NCI-H226 (cell line): ENCODE measurements at regions not wholly inside any gene's neighbourhood (a gene's known extent, or its start where the extent isn't known, plus 50 kb on each side); places are given as distances from the start of the nearest gene placed in this dataset.
A peak's percentile ranks its signal among the peaks of the same experiment; 100 is the strongest.
"Not testable (repeated sequence)": the region's sequence is repeated elsewhere in the genome, so short reads cannot be mapped to it uniquely, and the experiment has no call there.

Experiments
- DNase-seq: peaks from one replicate; pipeline ENCODE4 v3.0.0-alpha.2; 2015

DNA sequence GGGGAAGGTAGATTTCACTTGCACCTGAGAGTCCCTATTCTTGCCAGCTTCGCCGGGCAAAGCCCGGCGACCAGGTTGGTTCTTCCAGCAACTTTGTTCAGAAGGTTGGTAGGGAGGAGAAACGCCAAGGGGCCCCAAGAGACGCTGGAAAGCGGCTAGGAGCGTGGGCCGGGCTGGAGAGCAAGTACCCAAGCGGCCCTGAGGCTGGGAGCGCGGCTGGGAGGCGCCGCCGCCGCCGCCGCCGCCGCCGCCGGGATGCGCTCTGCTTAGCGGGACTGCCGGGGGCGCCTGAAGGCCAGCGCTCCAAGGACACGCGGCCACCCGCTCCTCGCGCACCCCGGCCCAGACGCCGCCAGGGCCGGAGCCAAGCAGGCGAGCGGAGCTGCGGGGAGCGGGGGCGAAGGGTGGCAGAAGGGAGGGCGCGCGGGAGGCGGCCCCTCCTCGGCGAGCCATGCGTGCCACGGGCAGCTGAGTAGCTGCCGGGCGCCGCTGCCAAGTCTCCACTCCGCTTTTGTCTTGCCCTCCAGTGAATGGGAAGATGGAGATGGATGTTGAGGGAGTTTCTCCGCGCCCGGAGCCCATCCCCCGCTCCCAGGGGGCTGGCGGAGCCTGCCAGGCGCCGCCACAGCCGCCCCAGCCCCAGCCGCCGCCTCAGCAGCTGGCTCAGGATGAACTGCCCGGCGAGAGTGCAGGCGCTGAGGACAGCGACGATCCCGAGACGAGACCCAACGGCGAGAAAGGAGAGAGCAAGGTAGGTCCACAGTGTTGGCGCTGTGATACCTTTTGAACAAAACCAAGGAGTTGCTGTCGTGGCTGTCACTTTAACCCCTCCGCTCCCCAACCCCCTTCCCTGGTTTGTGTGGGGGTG, 227.4 kb upstream of the AZI2 start:
- no peak for DNase-seq

DNA sequence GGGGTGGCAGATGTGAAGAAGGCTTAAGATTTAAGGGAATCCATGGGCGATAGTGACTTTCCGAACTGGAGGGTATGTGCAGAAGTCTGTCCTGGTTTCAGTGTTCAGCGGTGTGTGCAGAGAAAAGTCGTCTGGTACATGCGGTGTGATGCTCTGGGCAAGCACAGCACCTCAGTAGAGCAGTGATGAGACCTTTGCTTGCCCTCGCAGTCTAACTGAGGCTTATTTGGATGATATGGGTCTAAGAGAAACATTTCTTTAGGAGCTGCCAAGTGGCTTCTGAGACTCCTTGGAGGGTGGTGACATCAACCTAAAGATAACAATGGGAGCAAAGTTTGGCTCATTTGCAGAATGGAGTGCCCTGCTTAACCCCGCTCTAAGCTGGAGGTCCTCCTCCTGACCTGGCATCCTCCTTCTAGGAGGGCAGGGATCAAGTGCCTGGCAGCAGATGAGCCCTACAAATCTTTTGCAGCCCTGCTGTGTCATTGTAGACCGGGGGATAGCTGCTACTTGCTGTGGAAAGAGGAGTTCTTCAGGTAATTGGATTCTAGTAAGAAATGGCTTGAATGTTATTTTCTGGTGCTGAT, 228.1 kb upstream of the AZI2 start:
- DNase-seq = no peak

DNA sequence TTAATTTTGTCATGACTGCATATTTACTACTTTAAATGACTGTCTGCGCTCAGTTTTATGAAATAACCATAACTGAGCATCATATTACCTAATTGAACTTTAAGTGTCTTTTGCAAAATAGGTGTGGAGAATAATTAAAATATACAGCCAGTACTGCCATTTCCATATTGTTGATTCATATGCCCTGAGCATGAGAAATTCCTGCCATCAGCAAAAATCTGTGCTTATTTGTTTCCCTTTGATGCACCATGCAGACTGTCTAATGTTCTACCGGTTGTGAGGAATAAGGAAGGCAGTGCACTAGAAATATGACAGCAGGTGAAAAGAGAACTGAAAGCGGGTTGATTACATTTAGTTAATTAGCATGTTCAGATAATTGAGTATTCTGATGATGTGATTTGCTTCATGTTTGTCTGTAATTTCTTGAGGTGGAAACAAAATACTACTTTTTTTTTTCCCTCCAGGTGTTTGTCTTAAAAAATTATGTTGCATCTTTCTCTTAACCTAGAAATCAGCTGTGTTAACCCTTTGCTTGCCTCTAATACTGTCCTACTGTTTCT, 229.4 kb upstream of the AZI2 start:
- DNase-seq = no peak

DNA sequence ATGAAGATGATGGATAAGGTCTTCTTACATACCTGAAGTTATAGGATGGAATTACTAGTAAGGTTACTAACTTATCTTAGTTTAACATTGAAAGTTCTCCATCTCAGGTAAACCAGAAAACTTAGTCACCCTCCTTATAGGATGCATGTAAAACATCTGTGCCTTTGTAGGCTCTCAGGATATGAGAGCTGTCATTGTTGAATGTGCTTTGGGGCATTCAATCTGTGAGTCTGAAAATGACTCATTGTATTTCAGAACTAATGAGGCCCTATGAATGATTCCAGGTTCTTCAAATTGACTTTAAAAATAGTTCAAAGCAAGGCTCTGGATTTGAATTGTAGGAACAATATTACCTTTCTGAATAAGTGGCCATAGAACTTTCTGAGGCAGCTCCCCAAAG, 237.7 kb upstream of the AZI2 start:
- no peak for DNase-seq

DNA sequence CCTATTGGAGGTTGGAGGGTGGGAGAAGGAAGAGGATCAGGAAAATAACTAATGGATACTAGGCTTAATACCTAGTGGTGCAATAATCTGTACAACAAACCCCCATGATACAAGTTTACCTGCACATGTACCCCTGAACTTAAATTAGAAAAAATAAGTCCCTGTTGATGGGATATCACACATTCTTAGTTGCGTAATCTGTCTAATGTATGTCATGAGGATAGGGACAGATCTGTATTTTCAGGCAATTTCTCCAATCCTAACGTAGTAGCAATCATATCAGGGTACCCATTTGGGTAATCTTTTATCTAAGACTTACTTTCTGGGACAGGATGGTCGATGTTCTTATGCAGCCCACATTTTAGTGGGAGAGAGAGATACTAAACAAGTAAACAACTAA, 239.1 kb upstream of the AZI2 start:
- no peak for DNase-seq

DNA sequence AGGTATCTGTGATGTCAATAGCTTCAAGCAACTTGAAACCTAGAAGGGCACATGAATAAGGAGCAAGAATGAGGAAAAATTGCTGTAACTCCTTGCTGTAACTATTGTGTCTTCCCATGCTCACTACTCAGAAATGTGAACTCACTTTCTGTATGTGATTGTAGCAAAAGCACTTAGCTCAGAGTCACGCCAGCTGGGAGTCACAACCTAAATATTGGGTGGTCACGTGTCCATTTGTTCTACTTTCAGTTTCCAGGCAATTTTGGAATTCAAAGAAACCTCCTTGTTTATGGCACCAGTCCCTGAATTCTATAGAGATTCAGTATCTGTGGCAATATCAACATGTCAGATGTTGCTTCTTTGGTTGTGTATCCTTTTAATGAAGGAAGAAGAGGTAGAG, 241.6 kb upstream of the AZI2 start:
- DNase-seq = no peak

DNA sequence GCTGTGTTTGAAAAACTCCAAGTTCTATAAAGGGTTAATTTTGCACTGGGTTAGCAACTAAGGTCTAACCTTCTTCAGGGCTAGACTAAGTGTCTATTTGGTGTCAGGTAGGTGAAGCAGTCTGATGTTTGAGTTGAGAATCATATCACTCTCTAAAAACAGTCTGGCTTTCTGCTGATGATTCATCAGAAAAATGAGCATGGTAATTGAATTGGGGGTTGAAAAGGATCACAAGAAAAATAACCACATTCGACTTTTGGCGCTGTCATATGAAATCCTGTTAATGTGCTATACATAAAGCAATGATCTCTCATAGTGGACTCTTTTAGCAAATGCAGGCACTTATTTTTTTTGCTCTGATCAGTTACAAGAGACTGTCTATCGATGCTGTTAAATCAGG, 242.2 kb upstream of the AZI2 start:
- DNase-seq = no peak

DNA sequence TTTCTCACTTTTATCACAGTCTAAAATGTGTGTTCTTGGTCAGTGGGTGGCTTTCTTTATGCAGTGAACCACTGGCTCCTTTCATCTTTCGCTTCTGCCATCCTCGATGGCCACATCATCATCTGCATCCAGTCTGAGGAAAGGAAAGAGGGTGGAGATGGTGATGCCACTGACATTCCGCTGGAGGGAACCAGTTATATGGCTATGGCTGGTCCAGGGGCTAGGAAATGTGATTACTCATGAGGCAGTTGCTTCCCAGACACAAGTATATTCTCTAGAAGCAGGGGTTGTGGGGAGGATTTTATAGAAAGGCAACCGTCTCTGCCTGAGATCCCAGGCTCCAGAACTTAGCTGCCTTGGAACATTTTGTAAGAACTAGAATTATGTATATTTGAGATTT, 246.7 kb upstream of the AZI2 start:
- DNase-seq = peak; percentile 9

DNA sequence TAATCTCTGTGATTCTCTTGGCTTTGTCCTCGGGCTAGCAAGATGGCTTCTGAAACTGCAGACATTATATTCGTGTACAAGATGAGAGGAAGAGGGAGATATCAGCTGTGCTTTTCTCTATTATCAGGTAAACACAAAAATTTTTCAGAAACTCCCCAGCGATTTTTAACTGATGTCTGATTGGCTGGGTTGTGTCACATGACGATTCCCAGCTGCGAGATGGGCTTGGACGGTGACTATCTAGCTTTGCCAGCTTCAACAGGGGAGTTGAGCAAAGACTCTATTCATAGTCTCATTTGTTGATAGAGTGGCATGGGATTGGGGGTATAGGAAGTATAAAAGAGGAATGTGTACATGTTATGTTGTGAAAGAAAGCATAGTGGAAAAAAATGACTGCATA, 248.8 kb upstream of the AZI2 start:
- DNase-seq = no peak

DNA sequence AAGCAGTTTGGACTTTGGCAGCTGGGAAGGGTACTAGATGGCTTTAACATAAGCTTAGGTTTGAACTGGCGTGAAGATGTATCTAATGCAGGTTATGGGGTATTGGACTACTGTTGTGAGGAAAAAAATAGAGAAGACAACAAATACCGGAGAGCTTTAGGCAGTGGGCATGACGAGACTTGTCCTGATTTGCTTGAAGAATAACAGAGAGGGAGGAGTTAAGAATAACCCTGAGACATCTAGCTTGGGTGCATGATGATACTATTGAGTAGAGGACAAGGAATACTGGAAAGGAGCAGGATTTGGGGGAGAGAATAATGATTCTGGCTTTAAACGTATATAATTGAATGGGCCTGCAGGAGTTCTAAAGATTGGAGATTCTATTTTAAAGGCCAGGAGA, 249.5 kb upstream of the AZI2 start:
- DNase-seq = no peak

DNA sequence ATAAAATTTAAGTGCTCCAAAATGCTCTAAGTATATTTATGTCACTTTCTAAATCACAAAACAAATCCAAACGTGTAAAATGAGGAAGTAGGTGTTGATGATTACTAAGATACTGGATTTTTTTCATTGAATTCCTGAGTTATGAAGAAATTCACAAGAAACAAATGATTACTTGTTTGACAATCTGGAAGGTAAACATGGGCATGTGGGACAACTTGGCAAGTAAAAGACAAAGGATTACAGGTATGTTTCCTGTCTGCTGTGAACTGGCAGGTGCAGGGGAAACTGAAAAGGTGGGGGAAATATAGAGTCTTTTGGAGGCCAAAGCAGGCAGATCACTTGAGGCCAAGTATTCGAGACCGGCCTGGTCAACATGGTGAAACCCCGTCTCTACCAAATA, 252.7 kb upstream of the AZI2 start:
- DNase-seq = no peak

DNA sequence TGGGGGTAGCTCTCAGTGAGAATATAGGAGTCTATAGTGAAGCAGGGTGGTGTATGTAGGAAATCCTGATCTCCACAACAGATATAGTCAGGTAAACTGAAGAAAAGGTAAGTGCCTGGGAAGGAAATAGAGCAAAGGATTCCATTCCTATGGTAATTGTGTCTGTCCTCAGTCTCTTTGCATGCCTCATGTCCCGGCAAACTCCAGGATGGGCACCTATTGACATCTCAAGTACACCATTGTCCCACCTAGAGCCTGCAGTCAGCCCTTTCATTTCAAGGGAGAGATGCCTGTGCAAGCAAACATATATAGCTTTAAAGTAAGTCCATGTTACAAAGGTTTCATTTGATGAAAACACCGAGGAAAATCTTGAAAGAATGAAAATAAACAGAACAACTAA, 257.7 kb upstream of the AZI2 start:
- DNase-seq = no peak

DNA sequence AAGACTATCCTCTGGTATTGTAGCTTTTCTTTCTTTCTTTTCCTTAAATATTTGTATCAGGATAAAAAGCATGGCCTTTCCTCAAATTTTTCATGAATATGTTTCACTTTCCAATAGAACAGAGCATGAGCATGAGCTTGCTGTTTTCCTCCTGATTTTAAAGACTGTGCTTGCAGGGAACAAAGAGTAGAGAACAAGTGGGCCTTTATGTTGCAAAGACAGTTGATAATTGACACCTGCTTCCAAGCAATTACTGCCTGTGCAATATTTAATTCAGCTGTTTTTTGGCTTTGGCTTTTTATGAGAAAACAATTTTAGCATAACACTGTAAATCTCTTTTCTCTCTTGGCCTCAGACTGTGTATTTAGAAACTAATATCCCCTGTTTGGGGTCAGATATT, 263.6 kb upstream of the AZI2 start:
- no peak for DNase-seq

DNA sequence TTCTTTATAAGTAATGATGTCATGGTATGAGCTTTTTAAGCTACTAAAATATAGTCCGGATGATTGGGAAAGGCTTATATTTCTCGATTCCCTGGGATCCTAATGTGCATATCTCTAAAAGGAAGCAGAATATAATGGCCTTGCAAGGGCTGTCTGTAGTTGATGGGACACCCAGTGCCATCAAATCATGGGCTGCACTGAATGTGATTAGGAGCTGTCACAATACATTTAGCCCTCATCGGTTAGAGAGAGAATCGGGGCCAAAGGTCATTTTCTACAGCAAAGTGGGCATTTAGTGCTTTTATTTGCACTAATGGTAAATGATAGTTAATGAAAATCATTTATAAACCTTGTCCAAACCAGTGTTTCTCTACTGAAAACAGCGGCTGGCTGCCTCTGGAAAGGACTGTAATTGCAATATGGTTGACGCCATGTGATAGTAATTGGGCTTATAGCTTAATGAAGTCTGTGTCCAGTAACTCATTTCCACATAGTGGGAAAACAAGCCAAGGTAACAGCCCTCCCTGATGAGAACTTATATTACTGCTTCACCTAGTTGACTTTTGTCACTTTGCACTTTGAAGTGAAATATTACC, 265.0 kb upstream of the AZI2 start:
- no peak for DNase-seq

DNA sequence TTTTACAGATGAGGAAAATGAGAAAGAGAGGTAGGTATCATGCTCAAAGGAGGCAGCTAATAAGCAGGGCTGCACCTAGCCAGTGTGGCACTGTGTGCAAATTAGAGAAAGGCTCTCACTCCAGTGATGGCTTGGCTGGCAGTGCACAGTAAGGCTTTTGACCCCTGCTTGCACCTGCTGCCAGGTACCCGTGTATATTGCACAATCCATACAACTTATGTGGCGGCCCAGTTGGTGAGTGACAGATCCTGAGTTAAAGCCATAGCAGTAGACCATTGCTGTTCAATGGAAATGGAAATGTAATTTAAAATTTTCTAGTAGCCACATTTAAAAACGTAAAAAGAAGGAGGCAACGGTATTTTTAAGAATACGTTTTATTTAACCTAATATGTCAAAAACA, 266.4 kb upstream of the AZI2 start:
- DNase-seq = no peak

DNA sequence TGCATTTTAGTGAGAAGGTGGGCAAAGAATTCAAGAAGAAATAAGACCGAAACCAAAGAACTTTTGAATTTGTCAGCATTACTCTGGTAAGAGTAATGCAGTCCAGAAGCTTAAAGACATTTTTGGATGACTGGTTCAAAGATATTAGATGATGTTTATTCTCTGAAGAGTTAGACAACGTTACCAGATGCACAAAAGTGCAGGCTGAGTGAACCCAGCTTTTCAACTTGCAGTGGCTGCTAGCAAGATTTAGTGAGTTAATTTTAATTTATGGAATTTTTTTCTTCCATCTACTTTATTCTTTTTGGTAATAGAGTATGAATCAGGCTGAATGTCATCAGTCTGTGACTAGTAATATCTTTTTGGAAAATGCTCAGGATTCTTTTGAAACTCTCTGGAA, 267.3 kb upstream of the AZI2 start:
- DNase-seq = no peak

DNA sequence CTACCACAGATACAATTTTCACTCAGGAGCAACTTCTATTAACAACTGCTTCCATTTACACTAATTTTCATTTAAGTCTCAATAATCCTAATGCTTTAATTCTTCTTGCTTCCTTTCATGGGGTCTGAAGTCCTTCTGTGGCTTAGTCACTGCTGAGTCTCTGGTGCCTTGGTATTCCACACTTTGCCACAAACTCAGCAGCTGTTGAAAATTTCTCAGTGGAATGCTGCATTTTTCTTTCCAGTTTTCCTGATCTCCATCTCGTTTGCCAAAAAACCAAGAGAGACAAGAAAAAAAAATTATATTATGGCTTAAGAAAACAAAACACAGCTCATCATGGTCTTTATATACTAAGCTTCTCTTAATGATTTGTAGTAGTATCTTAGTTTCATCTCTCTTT, 269.2 kb upstream of the AZI2 start:
- DNase-seq = no peak

DNA sequence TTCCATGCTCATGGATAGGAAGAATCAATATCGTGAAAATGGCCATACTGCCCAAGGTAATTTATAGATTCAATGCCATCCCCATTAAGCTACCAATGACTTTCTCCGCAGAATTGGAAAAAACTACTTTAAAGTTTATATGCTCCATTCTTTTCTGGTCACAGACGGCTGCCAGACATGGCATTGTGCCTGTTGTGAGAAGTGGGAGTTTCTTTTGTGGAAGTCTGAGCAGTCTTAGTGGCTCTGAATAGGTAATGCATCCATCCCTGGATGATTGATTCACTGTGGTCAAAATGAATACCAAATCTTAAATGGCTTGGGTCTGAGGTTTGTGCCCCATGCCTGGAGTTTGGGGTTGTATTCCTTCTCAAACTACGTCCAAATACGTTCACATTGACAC, 274.5 kb upstream of the AZI2 start:
- DNase-seq = no peak

DNA sequence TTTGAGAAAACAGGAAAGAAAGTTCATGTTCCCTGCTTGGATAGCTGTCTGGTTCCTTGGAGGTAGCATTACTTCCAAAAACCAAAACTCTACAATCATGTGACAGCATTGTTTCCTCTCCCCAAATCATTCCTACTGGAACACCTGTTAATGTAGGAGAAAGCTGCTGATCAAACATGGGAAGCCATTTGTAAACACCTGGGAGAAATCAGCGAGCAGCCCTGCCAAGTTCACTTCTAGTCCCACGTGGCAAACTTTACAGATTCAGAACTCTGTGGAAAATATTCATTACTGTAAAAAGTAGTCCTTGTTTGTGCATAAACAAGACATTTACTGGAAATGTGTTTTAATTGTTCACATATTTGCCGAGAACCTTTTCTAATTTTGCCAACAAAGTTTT, 275.5 kb upstream of the AZI2 start:
- DNase-seq = no peak

DNA sequence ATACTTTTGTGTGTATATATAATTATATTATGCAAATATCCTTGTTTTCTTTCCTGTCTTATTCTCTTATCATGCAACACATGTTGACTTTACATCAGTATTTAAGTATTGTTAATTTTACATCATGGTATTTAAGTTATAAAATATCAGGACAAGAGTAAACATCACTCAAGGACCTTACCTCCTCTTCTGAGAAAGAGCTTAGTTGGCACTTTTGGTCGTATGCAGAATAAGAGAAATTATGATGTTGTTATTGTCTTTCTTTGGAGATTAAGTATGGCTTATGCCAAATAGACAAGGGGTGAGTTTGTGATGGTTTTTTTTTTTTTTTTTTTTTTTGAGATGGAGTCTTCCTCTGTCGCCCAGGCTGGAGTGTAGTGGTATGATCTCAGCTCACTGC, 279.2 kb upstream of the AZI2 start:
- not testable (repeated sequence) for DNase-seq

DNA sequence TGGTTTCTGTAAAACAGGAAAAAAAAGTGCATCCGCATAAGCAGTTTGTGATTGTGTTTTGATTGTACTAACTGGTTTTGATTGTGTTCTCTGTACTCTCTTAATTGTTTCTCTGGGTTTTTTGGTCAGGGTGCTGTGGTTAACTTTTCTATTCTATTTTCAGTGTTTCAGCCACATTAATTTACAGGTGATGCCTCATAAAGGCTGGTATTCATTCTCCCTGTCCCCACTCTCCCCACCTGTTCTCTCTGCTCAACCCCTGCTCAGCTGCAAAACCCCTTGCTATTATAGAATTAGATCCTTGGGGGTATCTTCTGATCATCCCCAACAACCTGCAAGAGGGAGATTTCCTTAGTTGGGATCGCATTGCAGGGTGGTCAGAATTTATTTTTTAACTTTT, 285.4 kb upstream of the AZI2 start:
- no peak for DNase-seq

DNA sequence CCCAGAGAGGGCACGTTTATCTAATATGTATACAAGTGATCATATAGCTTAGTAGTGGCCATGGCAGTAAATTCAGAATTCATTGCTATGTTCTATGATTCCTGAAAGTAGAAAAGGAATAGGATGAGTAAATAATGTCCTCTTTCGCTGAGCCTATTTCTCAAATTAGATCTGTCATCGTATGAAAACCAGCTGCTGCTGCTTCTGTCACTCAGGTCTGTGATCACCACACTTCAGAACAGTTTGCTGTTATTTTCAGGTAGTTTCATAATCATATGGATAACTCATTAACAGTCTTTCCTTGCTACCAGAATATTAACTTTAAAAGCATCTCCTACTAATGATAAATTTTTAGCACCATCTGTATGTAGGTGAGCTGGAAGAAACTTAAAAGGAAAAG, 289.1 kb upstream of the AZI2 start:
- DNase-seq = no peak

DNA sequence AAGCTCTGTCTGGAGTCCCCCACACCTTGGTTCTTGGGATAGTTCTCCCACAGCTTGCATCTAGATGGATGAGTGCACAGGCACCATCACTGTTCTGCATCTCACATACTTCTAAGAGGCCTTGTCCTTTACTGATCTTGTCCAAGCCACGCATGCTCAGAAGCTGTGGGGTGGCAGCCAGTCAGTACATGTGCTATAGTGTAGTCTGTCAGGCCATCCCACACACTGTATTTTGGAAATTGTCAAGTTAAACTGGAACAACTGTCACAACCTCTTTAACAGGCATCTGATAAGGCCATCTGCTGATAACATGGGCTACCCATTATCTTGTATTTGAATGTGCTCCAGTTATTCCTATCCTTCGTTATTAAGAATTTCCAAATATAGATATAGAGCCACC, 296.5 kb upstream of the AZI2 start:
- DNase-seq = no peak

DNA sequence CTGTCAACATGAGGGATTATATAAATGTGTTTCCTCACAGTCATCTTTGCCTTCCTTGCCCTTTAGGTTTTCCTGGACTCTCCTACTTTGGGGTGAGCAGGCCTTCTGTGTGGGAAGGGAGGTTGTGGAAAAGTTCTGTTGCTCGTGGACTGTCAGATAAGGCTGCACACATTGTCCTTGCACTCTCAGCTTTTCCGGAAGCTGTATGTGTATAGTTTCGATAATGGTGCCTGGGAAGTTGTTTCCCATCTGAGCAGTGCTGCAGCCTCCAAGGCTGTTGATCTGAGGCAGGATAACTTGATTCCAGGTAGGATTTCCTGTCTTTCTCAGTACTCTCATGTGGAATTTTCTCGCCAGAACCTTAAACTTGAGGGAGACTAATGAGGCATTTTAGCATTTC, 297.8 kb upstream of the AZI2 start:
- no peak for DNase-seq
